ENCODE measurements at regions not wholly inside any gene's neighbourhood (a gene's known extent, or its start where the extent isn't known, plus 50 kb on each side); places are given as distances from the start of the nearest gene placed in this dataset.
"Not testable (repeated sequence)": the region's sequence is repeated elsewhere in the genome, so short reads cannot be mapped to it uniquely, and the experiment has no call there.

DNA sequence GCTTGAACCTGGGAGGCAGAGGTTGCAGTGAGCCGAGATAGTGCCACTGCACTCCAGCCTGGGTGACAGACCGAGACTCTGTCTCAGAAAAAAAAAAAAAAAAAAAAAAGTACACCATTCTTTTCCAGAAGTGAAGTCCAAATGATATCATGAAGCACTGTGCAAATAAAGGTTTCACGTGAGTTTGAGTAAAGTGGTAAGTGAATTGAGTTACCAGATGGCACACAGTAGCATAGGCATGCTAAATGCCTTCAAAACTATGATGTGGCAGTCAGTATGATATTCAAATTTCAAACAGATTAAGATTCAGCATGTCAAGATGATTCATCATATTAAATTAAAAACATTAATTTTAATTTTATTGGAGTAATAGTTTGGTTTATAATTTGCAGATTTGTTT lies 195.2 kb downstream of the TAF11L14 start:
- no peak for DNase-seq

- DNase-seq = no peak
These were observed 197.0 kb downstream of the TAF11L14 start for GRCh38 chr5:17831279-17831678.

GRCh38 chr5:17832949-17833745 lies 198.9 kb downstream of the TAF11L14 start:
- DNase-seq = no peak

GRCh38 chr5:17837757-17838156 lies 203.5 kb downstream of the TAF11L14 start:
- no peak for DNase-seq

DNA sequence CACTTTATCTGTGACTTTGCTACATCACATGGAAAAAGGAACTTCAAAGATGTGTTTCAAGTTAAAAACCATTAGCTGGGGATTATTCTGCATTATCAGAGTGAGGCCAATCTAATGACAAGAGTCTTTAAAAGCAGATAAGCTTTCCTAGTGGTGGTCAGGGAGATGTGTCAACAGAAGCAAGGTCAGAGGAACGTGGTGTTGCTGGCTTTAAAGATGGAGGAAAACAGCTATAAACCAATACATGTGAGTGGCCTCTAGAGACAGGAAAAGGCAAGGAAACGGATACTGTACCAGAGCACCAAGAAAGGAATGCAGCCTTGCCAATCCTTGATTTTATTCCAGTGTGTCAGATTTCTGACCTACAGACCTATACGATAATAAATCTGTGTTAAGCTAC lies 204.2 kb downstream of the TAF11L14 start:
- DNase-seq = no peak

- DNase-seq = no peak
These were observed 205.6 kb downstream of the TAF11L14 start for GRCh38 chr5:17839848-17840247.

DNA sequence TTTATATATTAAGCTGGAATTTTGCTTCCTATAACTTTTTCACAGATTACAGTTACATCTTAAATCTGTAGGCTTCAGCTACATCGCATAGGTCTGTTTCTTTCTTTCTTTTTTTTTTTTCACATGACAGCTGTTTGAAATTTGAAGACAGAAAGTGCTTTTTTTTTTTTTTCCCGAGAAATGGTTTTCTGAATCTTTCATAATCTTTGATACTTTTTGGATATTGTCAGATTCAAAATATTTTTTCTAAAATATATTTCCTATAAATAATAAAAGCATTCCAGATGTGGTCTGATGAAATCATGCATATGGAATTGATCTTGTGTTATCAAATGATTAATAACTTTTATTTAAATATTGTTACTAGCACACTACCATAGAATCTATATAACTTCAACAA lies 212.2 kb downstream of the TAF11L14 start:
- DNase-seq = no peak

DNA sequence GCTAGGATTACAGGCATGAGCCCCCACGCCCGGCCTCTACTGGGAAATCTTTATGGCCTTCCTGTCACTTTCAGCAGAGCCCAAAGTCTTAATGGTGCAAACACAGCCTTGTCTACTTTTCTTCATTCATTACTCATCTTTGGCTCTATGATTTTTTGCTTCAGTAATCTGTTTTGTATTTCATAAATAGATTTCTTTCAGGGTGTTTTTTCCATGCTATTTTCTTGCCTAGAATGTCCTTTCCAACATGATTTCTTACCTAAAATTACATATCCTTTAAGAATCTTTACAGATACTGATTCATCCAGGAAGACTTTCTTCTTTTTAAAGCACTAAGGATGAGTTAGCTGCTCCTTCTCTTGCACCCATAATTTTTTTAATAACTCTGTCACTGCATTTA lies 213.0 kb downstream of the TAF11L14 start:
- no peak for DNase-seq

DNA sequence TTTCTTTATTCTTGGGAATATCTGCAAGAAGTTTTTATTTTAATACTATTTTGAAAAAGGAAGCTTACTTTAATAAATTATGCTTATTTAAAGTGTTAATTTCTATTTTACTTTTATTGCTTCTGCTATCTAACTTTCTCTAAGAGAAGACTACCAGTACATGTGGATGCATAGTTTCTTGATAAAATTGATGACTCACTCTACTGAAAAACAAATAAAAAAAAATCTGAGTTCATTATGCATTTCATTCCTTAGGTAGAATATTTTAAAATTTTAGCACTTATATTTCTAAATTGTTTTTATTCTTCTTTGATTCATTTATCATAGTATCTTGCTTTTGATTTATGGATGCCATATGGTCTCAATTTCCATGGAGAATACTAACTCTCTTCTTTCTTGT lies 217.9 kb downstream of the TAF11L14 start:
- DNase-seq = no peak

- no peak for DNase-seq
These were observed 218.5 kb downstream of the TAF11L14 start for GRCh38 chr5:17852740-17853139.

- DNase-seq = peak; percentile 15 to 16
These were observed 220.6 kb downstream of the TAF11L14 start for GRCh38 chr5:17854901-17855300.

- no peak for DNase-seq
These were observed 226.5 kb downstream of the TAF11L14 start for GRCh38 chr5:17860660-17861315.

DNA sequence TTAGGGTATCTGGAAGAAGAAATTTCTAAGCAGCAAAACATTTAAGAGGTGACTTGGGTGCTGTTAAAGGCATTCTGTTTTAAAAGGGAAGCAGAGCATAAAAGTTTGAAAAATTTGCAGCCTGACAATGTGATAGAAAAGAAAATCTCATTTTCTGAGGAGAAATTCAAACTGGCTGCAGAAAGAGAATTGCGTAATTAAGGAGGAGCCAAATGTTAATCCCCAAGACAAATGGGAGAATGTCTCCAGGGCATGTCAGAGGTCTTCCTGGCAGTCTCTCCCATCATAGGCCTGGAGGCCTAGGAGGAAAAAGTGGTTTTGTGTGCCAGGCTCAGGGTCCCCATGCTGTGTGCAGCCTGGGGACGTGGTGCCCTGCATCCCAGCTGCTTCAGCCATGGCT lies 230.6 kb downstream of the TAF11L14 start:
- not testable (repeated sequence) for DNase-seq

DNA sequence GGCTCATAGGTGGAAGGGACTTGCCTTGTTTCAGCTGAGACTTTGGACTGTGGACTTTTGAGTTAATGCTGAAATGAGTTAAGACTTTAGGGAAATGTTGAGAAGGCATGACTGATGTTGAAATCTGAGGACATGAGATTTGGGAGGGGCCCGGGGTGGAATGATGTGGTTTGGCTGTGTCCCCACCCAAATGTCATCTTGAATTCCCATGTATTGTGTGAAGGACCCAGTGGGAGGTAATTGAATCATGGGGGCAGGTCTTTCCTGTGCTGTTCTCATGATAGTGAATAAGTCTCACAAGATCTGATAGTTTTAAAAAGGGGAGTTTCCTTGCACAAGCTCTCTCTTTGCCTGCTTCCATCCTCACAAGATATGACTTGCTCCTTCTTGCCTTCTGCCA lies 231.7 kb downstream of the TAF11L14 start:
- DNase-seq = not testable (repeated sequence)

- DNase-seq = no peak
These were observed 237.9 kb downstream of the TAF11L14 start for GRCh38 chr5:17872204-17872603.

GRCh38 chr5:17878541-17878940 lies 244.3 kb downstream of the TAF11L14 start:
- DNase-seq = no peak

GRCh38 chr5:17879276-17879675 lies 245.0 kb downstream of the TAF11L14 start:
- no peak for DNase-seq

GRCh38 chr5:17880869-17881268 lies 246.6 kb downstream of the TAF11L14 start:
- DNase-seq = no peak

GRCh38 chr5:17882760-17883488 lies 248.7 kb downstream of the TAF11L14 start:
- DNase-seq = no peak

DNA sequence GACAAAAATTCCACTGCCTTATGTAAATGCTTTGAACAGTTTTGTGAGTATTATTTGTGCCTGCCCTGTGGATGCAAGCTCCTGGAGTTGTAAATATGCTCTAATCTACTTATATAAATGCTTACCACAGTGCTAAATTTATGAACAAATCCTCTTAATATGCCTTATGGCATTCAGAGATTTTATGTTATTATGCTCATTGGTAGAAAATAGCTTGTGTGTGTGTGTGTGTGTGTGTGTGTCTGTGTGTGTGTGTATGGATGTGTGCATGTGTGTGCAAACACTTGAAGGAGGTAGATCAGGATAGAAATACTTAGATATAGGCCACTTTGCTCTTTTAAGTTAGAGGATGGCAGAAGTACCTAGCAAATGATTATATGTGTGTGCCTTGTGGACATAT lies 253.9 kb downstream of the TAF11L14 start:
- no peak for DNase-seq

DNA sequence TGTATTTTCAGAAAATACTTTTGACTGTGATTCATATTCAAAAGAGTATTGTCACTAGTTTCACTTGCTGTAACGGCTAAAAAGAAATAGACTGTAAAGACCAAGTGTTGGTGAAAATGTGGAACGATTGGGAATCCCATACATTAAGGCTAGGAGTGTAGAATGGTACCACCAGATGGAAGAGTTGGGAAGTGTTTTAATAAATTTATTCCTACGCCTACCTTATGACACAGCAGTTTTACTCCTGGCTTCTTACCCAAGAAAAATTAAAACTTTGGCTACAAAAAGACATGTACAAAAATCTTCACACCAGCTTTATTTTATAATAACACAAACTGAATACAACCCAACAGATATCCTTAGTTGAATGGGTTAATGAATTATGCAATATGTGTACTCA lies 256.2 kb downstream of the TAF11L14 start:
- DNase-seq = no peak

GRCh38 chr5:17891881-17892280 lies 257.6 kb downstream of the TAF11L14 start:
- DNase-seq = no peak

GRCh38 chr5:17893026-17893635 lies 258.9 kb downstream of the TAF11L14 start:
- DNase-seq = no peak
